NT2/D1 (cell line): ENCODE measurements at regions not wholly inside any gene's neighbourhood (a gene's known extent, or its start where the extent isn't known, plus 50 kb on each side); places are given as distances from the start of the nearest gene placed in this dataset.

Experiments
- DNase-seq: peaks from one replicate; pipeline ENCODE4 v3.0.0-alpha.2; 2011; ENCODE audit warnings: low read depth, low spot score
- H3K27me3 ChIP-seq: 2 replicates; pipeline ENCODE4 v1.6.0; 2011; ENCODE audit warnings: mild to moderate bottlenecking; ENCODE audit not compliant: insufficient read length, insufficient read depth
- H3K36me3 ChIP-seq: 2 replicates; pipeline ENCODE4 v1.6.1; 2011; ENCODE audit warnings: mild to moderate bottlenecking, low read length, mixed read lengths; ENCODE audit not compliant: insufficient read depth, insufficient read length
- H3K4me1 ChIP-seq: 2 replicates; pipeline ENCODE4 v1.5.1; 2011; ENCODE audit not compliant: insufficient read depth, insufficient read length
- H3K4me3 ChIP-seq: 2 replicates; pipeline ENCODE4 v1.5.1; 2011; ENCODE audit warnings: low read depth; ENCODE audit not compliant: insufficient read length
- H3K9ac ChIP-seq: 2 replicates; pipeline ENCODE4 v1.6.0; 2011; ENCODE audit warnings: low read depth; ENCODE audit not compliant: insufficient read length
- H3K9me3 ChIP-seq: 2 replicates; pipeline ENCODE4 v1.5.1; 2011; ENCODE audit warnings: mild to moderate bottlenecking, low read length; ENCODE audit not compliant: insufficient read depth
- SUZ12 ChIP-seq: IDR thresholded peaks from 2 replicates; pipeline ENCODE4 v1.6.1; 2011; ENCODE audit not compliant: insufficient read length, insufficient read depth; ENCODE audit errors: extremely low read depth
- YY1 ChIP-seq: IDR thresholded peaks from 2 replicates; pipeline ENCODE4 v1.6.1; 2011; ENCODE audit not compliant: insufficient read length, insufficient read depth
- ZNF274 ChIP-seq: IDR thresholded peaks from 2 replicates; pipeline ENCODE4 v1.6.1; 2011; ENCODE audit warnings: mild to moderate bottlenecking, low read depth, low read length

DNA sequence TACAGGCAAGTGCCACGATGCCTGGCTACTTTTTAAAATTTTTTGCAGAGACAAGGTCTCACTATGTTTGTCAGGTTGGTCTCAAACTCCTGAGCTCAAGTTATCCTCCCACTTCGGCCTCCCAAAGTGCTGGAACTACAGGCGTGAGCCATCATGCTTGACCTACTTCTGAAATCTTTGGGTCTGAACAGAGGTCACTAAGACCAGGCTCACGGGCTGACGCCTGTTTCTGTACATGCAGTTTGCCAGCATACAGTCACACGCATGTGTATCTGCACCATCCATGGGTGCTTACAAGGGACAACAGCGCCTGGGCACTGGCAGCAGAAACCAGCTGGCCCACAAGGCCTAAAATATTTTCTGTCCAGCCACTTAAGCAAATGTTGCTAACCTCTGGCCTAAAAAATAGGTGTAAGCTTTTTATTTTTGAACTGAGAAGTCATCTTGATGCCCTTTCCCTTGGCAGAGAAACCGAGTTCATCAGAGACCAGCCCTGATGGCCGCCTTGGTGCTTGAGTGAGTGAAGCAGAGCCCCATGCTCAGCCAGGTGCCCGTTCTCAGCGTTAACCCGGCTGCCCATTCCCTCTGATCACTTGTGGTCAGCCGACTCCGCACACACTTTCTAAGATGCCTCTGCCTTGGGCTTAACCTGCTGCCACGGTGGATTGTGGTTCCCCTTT, 425.2 kb downstream of the OCA2 start:
- H3K36me3 ChIP-seq: no peaks in the 10 kb centered on the region
- no peak overlapping the region for H3K9ac ChIP-seq
- TF ChIP-seq SUZ12 (no peak), ZNF274 (no peak), YY1 (no peak)
- no peaks in the 10 kb centered on the region for H3K9me3 ChIP-seq
- H3K27me3 ChIP-seq: no peaks in the 10 kb centered on the region
- peaks cover 3% of the 10 kb centered on the region for H3K4me1 ChIP-seq
- no peak overlapping the region for H3K4me3 ChIP-seq
- DNase-seq: no peak

DNA sequence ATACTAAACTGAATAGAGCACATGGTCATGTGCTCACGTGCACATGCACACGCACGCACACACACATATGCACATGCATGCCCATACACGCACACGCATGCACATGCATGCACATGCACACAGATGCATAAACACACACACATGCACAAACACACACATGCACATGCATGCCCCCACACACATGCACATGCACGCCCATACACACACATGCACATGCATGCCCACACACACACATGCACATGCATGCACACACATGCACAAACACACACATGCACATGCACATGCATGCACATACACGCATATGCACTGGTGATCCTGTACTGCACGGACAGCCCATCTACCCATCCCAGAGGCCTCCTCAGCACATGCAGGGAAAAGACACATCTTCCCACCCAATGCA, 426.6 kb downstream of the OCA2 start:
- TF ChIP-seq YY1 (no peak), SUZ12 (no peak), ZNF274 (no peak)
- H3K4me1 ChIP-seq: peaks cover 3% of the 10 kb centered on the region
- no peaks in the 10 kb centered on the region for H3K9me3 ChIP-seq
- no peaks in the 10 kb centered on the region for H3K36me3 ChIP-seq
- no peak overlapping the region for H3K4me3 ChIP-seq
- H3K27me3 ChIP-seq: no peaks in the 10 kb centered on the region
- no peak for DNase-seq
- H3K9ac ChIP-seq: no peak overlapping the region

DNA sequence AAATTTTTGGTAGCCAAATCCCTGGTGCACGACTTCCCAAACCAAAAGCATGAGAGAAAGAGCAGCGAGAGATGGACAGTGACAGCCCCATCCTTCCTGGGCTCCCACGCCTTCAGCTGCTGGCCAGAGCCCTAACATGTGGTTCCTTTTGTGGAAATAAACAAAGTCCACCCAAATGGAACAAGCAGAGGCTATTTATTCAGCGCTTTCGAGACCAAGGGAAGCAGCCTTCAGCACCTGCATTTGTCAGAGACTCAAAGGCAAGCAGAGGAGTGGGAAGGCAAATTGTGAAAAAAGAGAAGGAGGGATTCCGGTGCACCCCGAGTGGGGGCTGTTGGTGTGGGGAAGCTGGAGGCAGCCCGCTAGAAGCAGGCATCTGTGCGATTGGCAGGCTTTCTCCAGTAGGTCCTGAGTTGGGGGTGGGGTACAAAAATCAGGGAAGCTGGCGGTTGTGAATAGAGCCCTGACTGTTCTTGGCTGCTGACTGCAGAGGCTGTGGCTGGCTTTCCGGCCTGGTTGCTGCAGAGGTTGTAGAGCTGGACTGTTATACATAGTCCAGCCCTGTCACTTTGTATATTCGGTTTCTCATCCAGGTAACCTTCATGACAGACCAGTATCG, 427.2 kb downstream of the OCA2 start:
- no peak for TF ChIP-seq ZNF274
- no peak for TF ChIP-seq YY1
- TF ChIP-seq SUZ12: no peak
- Histone ChIP-seq H3K9me3 (no peaks in the 10 kb centered on the region), H3K4me3 (no peak overlapping the region), H3K36me3 (no peaks in the 10 kb centered on the region), H3K9ac (no peak overlapping the region), H3K27me3 (no peaks in the 10 kb centered on the region), H3K4me1 (peaks cover 3% of the 10 kb centered on the region)
- no peak for DNase-seq

DNA sequence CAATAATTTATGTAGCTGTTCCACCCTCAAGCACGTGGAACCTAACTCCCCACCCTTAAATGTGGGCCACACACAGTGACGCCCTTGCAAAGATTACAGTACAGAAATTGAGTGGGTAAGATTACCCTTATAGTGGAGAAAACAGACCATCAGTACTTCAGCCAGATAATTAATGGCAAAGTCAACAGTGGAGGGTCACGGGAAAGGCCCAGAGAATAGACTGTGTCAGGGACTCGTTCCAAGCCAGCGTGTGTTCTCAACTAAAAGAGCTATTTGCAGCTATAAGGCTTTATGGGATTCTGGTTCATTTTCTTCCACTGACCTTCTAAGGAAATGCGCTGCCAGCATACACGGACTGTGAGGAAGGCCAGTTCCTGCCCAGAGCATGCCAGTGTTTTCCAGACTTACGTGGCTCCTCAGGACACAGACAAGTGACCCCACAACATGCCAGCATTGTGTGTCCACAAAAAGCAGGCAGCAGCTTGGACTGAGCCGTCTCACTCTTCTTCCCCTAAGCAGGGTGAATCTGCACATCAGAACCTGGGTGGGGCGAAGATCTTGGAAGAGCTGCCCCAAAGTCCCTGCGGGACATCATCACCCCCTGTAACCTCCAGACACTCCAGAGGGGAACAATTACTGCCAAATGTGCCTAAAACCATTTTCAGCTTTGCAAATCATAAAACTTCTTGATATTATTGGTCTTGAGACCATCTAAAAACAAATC, 428.5 kb downstream of the OCA2 start:
- Histone ChIP-seq H3K4me3 (no peak overlapping the region), H3K4me1 (peaks cover 3% of the 10 kb centered on the region), H3K9ac (no peak overlapping the region), H3K9me3 (no peaks in the 10 kb centered on the region), H3K36me3 (no peaks in the 10 kb centered on the region), H3K27me3 (no peaks in the 10 kb centered on the region)
- no peak for DNase-seq
- TF ChIP-seq YY1 (no peak), SUZ12 (no peak), ZNF274 (no peak)

DNA sequence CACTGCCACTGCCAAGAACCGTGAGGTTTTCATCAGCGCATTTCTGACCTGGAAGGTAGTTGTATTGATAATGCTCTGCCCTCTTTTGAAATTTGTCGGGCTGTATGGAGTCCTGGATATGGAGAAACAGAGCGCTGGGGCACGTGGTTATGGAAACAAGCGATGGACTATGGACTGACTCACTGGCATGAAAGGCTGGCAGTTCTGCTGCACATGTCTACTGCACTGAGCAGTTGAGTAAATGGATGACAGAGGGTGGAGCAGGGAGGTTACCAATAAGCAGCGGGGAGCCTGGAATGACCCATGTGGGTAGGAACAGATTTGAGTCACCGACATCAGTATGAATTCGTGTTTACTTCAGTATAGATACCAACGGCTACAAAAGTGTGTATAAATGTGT, 429.5 kb downstream of the OCA2 start:
- no peaks in the 10 kb centered on the region for H3K36me3 ChIP-seq

DNA sequence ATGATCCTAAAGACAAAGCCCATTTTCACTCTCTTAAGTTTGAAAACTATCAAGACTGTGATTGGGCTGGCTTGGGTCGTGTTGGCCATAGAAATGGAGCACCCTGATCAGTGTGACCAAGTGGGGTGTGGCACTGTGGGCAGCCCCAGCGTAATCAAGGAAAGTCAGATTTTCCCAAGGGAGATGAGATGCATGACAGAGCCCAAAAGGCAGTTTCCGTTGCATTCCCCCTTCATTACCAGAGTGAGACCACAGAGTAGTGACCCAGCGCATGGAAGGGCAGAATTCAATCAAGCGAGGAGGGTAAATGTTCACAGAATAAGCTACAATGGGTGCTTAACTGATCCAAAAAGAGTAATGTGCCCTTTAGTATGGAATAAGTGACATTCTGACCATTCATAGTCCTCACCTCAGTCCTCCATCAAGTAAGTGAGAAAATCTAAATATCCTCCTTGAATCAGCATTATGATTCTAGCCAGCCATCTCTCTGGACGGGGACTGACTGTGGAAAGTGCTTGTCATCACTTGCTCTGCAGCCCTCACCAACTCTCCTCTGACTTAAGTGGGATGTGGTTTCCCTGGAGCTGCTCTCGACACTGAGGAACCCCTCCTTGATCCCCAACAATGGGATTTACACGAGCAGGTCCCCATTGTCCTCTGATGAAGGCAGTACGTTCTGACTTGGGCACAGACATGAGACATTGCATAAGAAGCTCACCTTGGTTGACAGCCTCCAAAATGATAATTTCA, 430.5 kb downstream of the OCA2 start:
- no peak for DNase-seq
- H3K4me1 ChIP-seq: peaks cover 3% of the 10 kb centered on the region

More for the DNA sequence above, 429.5 kb downstream of the OCA2 start:
- no peak overlapping the region for H3K4me3 ChIP-seq
- DNase-seq: no peak
- H3K9me3 ChIP-seq: no peaks in the 10 kb centered on the region
- no peak overlapping the region for H3K9ac ChIP-seq
- TF ChIP-seq YY1: no peak
- TF ChIP-seq ZNF274: no peak
- no peak for TF ChIP-seq SUZ12
- no peaks in the 10 kb centered on the region for H3K27me3 ChIP-seq
- peaks cover 3% of the 10 kb centered on the region for H3K4me1 ChIP-seq

DNA sequence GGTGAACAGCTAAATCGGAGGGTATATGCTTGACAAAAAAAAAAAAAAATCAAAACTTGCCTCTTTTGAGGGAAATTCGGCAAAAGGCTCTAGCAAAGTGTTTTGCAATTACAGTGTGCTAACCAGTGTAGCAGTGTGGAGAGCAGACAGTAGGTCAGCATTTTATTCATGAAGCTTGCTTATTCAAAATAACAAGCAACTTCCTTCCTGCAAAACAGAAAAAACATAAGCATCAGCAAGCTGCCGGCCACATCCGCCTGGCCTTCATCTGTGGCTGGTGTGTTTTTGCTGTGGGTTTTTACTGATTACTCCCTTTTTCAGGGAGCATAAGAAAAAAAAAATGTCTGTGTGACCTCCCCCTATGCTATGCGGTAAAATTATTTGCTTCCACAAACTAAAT, 434.1 kb downstream of the OCA2 start:
- Histone ChIP-seq H3K36me3 (no peaks in the 10 kb centered on the region), H3K27me3 (no peaks in the 10 kb centered on the region), H3K4me1 (no peaks in the 10 kb centered on the region), H3K4me3 (no peak overlapping the region), H3K9me3 (peaks cover 17% of the 10 kb centered on the region; the same call in 1 of the 2 replicates), H3K9ac (no peak overlapping the region)
- no peak for TF ChIP-seq ZNF274
- no peak for TF ChIP-seq YY1
- no peak for TF ChIP-seq SUZ12
- DNase-seq: no peak

More for the DNA sequence above, 430.5 kb downstream of the OCA2 start:
- TF ChIP-seq ZNF274 (no peak), SUZ12 (no peak), YY1 (no peak)
- no peak overlapping the region for H3K4me3 ChIP-seq
- H3K36me3 ChIP-seq: no peaks in the 10 kb centered on the region
- H3K9ac ChIP-seq: no peak overlapping the region
- no peaks in the 10 kb centered on the region for H3K9me3 ChIP-seq
- no peaks in the 10 kb centered on the region for H3K27me3 ChIP-seq
